Stimulated activated CD4-positive, alpha-beta T cell treated with anti-CD3 and anti-CD28 coated beads, Interleukin-4, amount 100 ng/mL, for 1 hour (primary cell): ENCODE measurements at regions not wholly inside any gene's neighbourhood (a gene's known extent, or its start where the extent isn't known, plus 50 kb on each side); places are given as distances from the start of the nearest gene placed in this dataset.

Source experiments
- DNase-seq: peaks from one replicate; pipeline ENCODE4 v3.0.0-alpha.2; 2020

DNA sequence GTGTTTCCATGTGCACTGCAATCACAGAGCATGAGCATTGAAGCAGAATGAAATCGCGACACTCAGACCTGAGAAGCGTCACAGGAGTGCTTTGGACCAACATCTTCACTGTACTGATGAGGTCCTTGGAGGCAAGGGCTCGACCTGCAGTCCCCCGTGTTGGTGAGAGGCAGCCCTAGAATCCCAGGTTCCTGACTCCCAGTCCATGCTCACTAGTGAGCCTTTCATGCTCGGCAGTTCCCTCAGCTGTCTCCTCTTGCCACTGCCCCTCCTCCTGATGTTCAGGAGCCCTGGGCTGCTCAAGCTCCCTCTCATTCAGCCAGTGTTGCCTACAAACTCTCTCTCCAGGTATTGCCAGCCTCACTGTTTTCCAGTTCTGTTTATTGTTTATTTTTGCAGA, 291.4 kb downstream of the DYSF start:
- DNase-seq, result no peak

DNA sequence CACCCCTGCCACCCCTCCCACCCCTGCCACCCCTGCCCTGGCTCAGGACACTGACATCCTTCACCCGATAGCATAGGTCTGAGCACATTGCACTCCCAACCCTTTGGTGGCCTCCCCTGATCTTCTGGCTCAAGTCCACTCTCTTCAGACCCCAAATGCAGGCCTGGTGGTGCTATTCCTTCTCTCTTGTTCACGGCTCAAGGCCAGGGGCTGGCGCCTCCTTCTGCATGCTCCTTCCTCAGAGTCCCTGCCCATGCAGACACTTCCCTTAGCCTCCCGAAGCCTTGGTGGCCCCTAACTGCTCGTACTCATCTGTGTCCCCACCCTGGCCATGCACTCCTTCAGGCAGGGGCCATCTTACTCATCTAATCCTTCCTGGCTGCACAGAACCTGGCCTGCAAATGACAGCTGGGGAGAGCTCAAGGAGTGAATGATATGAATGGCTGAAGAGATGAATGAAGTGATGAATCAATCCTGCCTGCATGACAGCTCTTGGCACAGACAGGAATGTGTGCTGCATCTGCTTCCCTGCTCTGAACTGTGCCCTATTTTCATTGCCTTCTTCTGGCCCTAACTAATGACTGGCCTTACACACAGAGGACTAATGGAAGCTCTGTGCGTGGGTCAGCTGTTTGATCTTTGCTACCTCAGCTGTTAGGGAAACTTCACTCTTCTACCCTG, 290.8 kb downstream of the DYSF start:
- no peak for DNase-seq

DNA sequence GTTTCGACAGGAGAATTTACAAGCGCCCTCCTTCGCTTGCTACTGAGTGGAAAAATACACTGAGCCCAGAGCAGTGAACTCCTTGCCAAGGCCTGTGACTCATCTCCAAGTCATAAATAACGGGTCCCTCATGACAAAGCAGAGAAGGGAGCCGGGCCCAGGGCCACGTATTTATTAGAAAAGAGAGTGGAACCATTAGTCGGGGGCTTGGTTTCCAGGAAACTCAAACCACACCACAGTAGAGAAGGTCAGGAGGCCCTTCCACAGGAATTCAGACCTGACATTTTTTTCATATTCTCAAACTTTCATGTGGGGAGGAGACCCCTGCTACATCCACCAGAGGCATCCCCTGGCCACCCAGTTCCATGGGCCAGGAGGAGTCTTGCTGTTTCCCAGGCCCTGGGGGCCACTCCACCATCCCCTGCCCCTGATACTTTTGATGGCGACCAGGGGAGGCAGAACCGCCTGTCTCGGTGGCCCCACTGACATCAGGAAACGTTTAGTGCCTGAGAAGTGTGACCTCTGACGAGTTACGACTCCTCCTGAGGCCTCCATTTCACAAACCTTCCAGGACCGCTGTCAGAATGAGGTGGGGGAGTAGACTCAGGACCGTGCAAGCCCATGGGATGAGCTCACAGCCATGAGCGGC, 289.7 kb downstream of the DYSF start:
- DNase-seq, result no peak

DNA sequence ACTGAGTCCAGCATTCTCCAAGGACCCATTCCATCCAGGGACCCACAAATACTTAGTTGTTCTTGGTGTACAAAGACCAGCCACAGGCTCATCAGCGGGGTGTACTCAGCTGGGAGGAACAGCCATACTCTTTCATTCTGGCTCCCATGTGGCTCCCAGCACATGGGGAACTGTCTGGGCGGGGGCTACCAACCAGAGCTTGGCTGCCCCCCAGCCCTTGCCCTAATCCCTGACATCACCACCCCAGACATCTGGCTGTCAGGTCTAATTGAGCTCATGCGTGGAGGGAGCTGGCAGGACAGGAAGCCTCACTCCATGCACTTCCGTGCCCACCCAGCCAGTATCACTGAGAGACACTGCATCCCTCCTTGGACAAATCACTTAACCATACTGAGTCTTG, 283.6 kb downstream of the DYSF start:
- no peak for DNase-seq

DNA sequence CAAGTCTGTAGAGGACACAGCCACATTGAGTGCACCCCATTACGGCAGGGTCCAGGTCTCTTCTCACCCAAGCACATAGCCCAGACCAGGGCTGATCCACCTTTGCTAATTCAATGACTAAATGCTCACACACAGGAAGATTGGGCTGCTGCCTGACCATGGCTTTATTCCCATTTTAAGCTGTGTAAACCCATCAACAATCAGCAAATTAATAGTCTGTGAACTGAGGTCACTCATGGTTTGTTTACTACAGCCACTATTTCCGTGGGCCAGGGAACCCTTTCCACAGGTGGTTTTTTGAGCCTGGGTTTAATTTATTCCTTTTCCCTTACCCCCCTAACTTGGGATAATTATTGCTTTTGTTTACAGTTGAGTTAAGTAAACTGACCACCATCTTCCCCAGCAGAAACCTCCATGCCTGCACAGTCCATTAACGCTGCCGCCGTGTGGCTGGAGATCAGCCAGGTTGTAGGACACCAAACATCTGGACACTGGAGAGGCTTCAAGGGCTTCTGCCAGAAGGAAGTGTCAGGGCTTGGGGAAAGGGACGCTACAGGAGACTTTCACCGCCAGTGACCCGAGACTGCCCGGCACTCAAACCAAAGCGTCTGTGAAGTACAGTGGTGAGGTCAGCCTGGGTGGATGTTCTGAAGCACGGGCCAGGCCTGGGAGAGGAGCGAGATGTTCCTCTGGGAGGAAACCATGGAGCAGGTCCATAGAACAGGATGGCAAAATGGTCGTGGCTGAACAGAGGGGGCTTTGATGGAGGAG, 282.9 kb downstream of the DYSF start:
- no peak for DNase-seq
